ENCODE measurements at regions not wholly inside any gene's neighbourhood (a gene's known extent, or its start where the extent isn't known, plus 50 kb on each side); places are given as distances from the start of the nearest gene placed in this dataset.

GRCh38 chr10:108757946-108758345, 1165.4 kb downstream of the XPNPEP1 start:
- no peak for DNase-seq

- DNase-seq: no peak
Observed at GRCh38 chr10:108755646-108756045, 1167.7 kb downstream of the XPNPEP1 start.

GRCh38 chr10:108753326-108753725, 1170.0 kb downstream of the XPNPEP1 start:
- no peak for DNase-seq

- no peak for DNase-seq
Observed at GRCh38 chr10:108749042-108749441, 1174.3 kb downstream of the XPNPEP1 start.

GRCh38 chr10:108736111-108736510, 1187.2 kb downstream of the XPNPEP1 start:
- DNase-seq: no peak

GRCh38 chr10:108735380-108735779, 1187.9 kb downstream of the XPNPEP1 start:
- DNase-seq: no peak

- DNase-seq: no peak
Observed at GRCh38 chr10:108721874-108722273, 1201.4 kb downstream of the XPNPEP1 start.

- no peak for DNase-seq
Observed at GRCh38 chr10:108716352-108716751, 1207.0 kb downstream of the XPNPEP1 start.

GRCh38 chr10:108709927-108710722, 1213.2 kb downstream of the XPNPEP1 start:
- no peak for DNase-seq

- no peak for DNase-seq
Observed at GRCh38 chr10:108708363-108708762, 1214.9 kb downstream of the XPNPEP1 start.

- no peak for DNase-seq
Observed at GRCh38 chr10:108696792-108697477, 1226.4 kb downstream of the XPNPEP1 start.

GRCh38 chr10:108691126-108691525, 1232.2 kb downstream of the XPNPEP1 start:
- no peak for DNase-seq

- no peak for DNase-seq
Observed at GRCh38 chr10:108690530-108690929, 1232.8 kb downstream of the XPNPEP1 start.

- no peak for DNase-seq
Observed at GRCh38 chr10:108689891-108690290, 1233.4 kb downstream of the XPNPEP1 start.

GRCh38 chr10:108688314-108688713, 1235.0 kb downstream of the XPNPEP1 start:
- DNase-seq: no peak

GRCh38 chr10:108685863-108686531, 1237.3 kb downstream of the XPNPEP1 start:
- DNase-seq: no peak

- no peak for DNase-seq
Observed at GRCh38 chr10:108684431-108684830, 1238.9 kb downstream of the XPNPEP1 start.

- no peak for DNase-seq
Observed at GRCh38 chr10:108673741-108674140, 1249.6 kb downstream of the XPNPEP1 start.

GRCh38 chr10:108663587-108663986, 1259.7 kb downstream of the XPNPEP1 start:
- DNase-seq: no peak

- DNase-seq: no peak
Observed at GRCh38 chr10:108662975-108663374, 1260.3 kb downstream of the XPNPEP1 start.

- DNase-seq: no peak
Observed at GRCh38 chr10:108655057-108655456, 1268.3 kb downstream of the XPNPEP1 start.

GRCh38 chr10:108653531-108653930, 1269.8 kb downstream of the XPNPEP1 start:
- no peak for DNase-seq

GRCh38 chr10:108639010-108639409, 1284.3 kb downstream of the XPNPEP1 start:
- no peak for DNase-seq

- DNase-seq: no peak
Observed at GRCh38 chr10:108638225-108638624, 1285.1 kb downstream of the XPNPEP1 start.

Data from stimulated activated CD8-positive, alpha-beta memory T cell treated with anti-CD3 and anti-CD28 coated beads, Interleukin-4, amount 100 ng/mL, for 48 hours (primary cell).